ENCODE measurements at regions not wholly inside any gene's neighbourhood (a gene's known extent, or its start where the extent isn't known, plus 50 kb on each side); places are given as distances from the start of the nearest gene placed in this dataset.
"Not testable (repeated sequence)": the region's sequence is repeated elsewhere in the genome, so short reads cannot be mapped to it uniquely, and the experiment has no call there.

DNA sequence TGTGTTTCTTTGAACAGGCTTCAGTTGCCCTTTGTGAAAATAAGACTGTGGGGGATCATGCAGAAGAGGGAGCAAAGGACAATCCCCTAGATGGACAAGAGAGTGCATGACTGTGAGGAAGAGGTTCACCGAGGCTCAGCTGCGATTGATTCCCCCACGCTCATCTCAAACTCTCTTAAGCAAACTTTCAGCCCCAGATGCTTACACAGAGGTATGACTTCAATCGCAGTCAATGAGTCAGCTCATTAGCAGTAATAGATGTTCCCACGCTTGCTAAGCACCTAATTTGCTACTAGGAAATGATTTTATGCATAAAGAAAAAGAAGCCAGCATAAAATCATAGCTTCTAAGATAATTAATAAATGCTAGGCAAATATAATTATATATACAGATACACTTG lies 2256.1 kb upstream of the AGA start:
- no peak overlapping the region for H2BK5ac ChIP-seq (ENCODE audit: low read depth, low read length, poor library complexity)
- H2AK5ac ChIP-seq (ENCODE audit: low read length), result no peak overlapping the region
- DNase-seq, result no peak
- H3K9me3 ChIP-seq (ENCODE audit: insufficient read depth, low read depth, low read length), result no peaks in the 10 kb centered on the region
- H3K79me2 ChIP-seq (ENCODE audit: control insufficient read depth, insufficient read depth, low read length, poor library complexity), result no peaks in the 10 kb centered on the region
- no peaks in the 10 kb centered on the region for H3K36me3 ChIP-seq (ENCODE audit: control insufficient read depth in 1 of 2, insufficient read depth in 2 of 2, low read length in 2 of 2)
- no peak overlapping the region for H2AFZ ChIP-seq (ENCODE audit: insufficient read depth, low read length, poor library complexity)
- H2BK12ac ChIP-seq (ENCODE audit: low read length), result no peak overlapping the region
- no peak overlapping the region for H3K4me3 ChIP-seq (ENCODE audit: low read depth, low read length)
- H3K4me1 ChIP-seq (ENCODE audit: control insufficient read depth in 1 of 2, insufficient read depth in 2 of 2, low read length in 2 of 2), result no peaks in the 10 kb centered on the region
- WGBS (ENCODE audit: extremely low coverage, insufficient coverage, insufficient read length), result no CpG with 5 or more reads among the region's 5 CpGs
- no peak overlapping the region for H3K9ac ChIP-seq (ENCODE audit: low read length)
- no peak overlapping the region for H4K8ac ChIP-seq (ENCODE audit: low read depth, low read length)
- no peak overlapping the region for H2BK120ac ChIP-seq (ENCODE audit: insufficient read depth, low read length, poor library complexity)
- no peak overlapping the region for H3K23ac ChIP-seq (ENCODE audit: low read length)
- H3K4me2 ChIP-seq (ENCODE audit: low read length), result no peak overlapping the region
- H4K91ac ChIP-seq (ENCODE audit: low read depth, low read length), result no peak overlapping the region
- no peaks in the 10 kb centered on the region for H3K27me3 ChIP-seq (ENCODE audit: insufficient read depth, low read length)
- H3K18ac ChIP-seq (ENCODE audit: low read length), result no peak overlapping the region
- no peak overlapping the region for H3K27ac ChIP-seq (ENCODE audit: low read depth, low read length)
- H3K14ac ChIP-seq (ENCODE audit: low read length), result no peak overlapping the region
- H4K12ac ChIP-seq (ENCODE audit: low read depth, low read length), result no peak overlapping the region
- no peak overlapping the region for H3K4ac ChIP-seq (ENCODE audit: low read depth, low read length)
- no peaks in the 10 kb centered on the region for H3K79me1 ChIP-seq (ENCODE audit: low read length)

DNA sequence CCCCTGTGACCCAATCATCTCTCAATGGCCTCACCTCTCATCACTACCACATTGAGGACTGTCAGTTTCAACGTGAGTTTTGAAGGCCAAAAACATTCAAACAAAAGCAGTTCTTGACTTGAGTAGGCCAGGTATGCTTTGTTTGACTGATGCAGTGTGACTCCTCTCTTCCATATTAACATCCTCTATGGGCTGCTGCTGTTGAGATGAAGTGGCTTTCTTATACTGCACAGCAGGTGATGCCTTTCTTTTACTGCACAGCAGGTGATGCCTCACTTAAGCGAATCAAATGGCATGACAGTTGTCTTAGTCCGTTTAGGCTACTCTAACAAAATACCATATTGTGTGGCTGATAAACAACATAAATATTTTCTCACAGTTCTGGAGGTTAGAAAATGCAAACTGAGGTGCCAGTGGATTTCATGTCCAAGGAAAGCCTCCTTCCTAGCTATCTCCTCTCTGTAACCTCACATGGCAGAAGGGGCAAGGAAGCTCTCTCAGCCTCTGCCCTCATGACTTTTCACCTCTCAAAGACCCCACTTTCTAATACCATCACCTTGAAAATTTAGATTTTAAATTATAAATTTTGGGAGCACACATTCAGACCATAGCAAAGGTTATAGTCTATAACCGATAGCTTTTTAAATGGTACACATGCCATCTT lies 2267.9 kb upstream of the AGA start:
- no peaks in the 10 kb centered on the region for H3K79me1 ChIP-seq (ENCODE audit: low read length)
- no peaks in the 10 kb centered on the region for H3K36me3 ChIP-seq (ENCODE audit: control insufficient read depth in 1 of 2, insufficient read depth in 2 of 2, low read length in 2 of 2)
- no peak overlapping the region for H4K91ac ChIP-seq (ENCODE audit: low read depth, low read length)
- no peak overlapping the region for H3K4me3 ChIP-seq (ENCODE audit: low read depth, low read length)
- no peak overlapping the region for H3K4ac ChIP-seq (ENCODE audit: low read depth, low read length)
- H3K14ac ChIP-seq (ENCODE audit: low read length), result no peak overlapping the region
- WGBS (ENCODE audit: extremely low coverage, insufficient coverage, insufficient read length), result no CpG with 5 or more reads among the region's 4 CpGs
- H4K8ac ChIP-seq (ENCODE audit: low read depth, low read length), result no peak overlapping the region
- H3K4me1 ChIP-seq (ENCODE audit: control insufficient read depth in 1 of 2, insufficient read depth in 2 of 2, low read length in 2 of 2), result no peaks in the 10 kb centered on the region
- H2BK120ac ChIP-seq (ENCODE audit: insufficient read depth, low read length, poor library complexity), result no peak overlapping the region
- H3K18ac ChIP-seq (ENCODE audit: low read length), result no peak overlapping the region
- no peak overlapping the region for H4K12ac ChIP-seq (ENCODE audit: low read depth, low read length)
- H2BK5ac ChIP-seq (ENCODE audit: low read depth, low read length, poor library complexity), result no peak overlapping the region
- H2BK12ac ChIP-seq (ENCODE audit: low read length), result no peak overlapping the region
- no peaks in the 10 kb centered on the region for H3K79me2 ChIP-seq (ENCODE audit: control insufficient read depth, insufficient read depth, low read length, poor library complexity)
- H3K27ac ChIP-seq (ENCODE audit: low read depth, low read length), result no peak overlapping the region
- no peaks in the 10 kb centered on the region for H3K27me3 ChIP-seq (ENCODE audit: insufficient read depth, low read length)
- H3K9ac ChIP-seq (ENCODE audit: low read length), result no peak overlapping the region
- H2AFZ ChIP-seq (ENCODE audit: insufficient read depth, low read length, poor library complexity), result no peak overlapping the region
- no peak overlapping the region for H3K4me2 ChIP-seq (ENCODE audit: low read length)
- DNase-seq, result no peak
- H3K9me3 ChIP-seq (ENCODE audit: insufficient read depth, low read depth, low read length), result no peaks in the 10 kb centered on the region
- H2AK5ac ChIP-seq (ENCODE audit: low read length), result no peak overlapping the region
- no peak overlapping the region for H3K23ac ChIP-seq (ENCODE audit: low read length)

DNA sequence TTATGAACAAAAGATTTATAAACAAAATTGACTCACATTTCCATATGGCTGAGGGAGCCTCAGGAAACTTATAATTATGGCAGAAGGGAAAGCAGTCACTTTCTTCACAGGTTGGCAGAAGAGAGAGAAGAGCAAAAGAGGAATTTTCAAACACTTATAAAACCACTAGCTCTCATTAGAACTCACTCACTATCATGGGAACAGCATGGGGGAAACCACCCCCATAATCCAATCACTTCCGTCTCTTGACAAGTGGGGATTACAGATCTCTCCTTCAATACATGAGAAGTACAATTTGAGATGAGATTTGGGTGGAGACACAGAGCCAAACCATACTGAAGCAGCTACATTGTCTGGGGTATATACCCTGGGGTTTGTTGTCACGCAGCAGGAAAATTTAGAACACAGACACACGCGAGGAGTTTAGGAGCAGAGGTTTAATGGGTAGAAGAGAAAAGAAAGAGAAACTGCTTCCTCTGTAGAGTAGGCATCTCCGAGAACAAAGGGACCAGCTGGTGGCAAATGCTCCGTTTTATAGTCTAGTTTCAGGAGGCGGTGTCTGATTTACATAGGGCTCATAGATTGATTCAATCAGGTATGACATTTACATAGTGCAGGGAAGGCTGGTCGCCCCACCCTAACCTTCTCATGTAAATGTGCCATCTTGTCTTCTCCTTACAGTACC lies 2277.7 kb upstream of the AGA start:
- no peak overlapping the region for H4K91ac ChIP-seq (ENCODE audit: low read depth, low read length)
- no peak overlapping the region for H2BK5ac ChIP-seq (ENCODE audit: low read depth, low read length, poor library complexity)
- H3K14ac ChIP-seq (ENCODE audit: low read length), result no peak overlapping the region
- H3K9me3 ChIP-seq (ENCODE audit: insufficient read depth, low read depth, low read length), result peaks cover 3% of the 10 kb centered on the region
- H3K27ac ChIP-seq (ENCODE audit: low read depth, low read length), result no peak overlapping the region
- no peak overlapping the region for H2BK120ac ChIP-seq (ENCODE audit: insufficient read depth, low read length, poor library complexity)
- no CpG with 5 or more reads among the region's 8 CpGs for WGBS (ENCODE audit: extremely low coverage, insufficient coverage, insufficient read length)
- no peaks in the 10 kb centered on the region for H3K79me2 ChIP-seq (ENCODE audit: control insufficient read depth, insufficient read depth, low read length, poor library complexity)
- no peak overlapping the region for H3K9ac ChIP-seq (ENCODE audit: low read length)
- H3K27me3 ChIP-seq (ENCODE audit: insufficient read depth, low read length), result no peaks in the 10 kb centered on the region
- no peak overlapping the region for H3K4me3 ChIP-seq (ENCODE audit: low read depth, low read length)
- no peak overlapping the region for H2BK12ac ChIP-seq (ENCODE audit: low read length)
- H3K18ac ChIP-seq (ENCODE audit: low read length), result no peak overlapping the region
- H3K23ac ChIP-seq (ENCODE audit: low read length), result no peak overlapping the region
- H3K4me2 ChIP-seq (ENCODE audit: low read length), result no peak overlapping the region
- H4K8ac ChIP-seq (ENCODE audit: low read depth, low read length), result no peak overlapping the region
- no peak overlapping the region for H4K12ac ChIP-seq (ENCODE audit: low read depth, low read length)
- H3K36me3 ChIP-seq (ENCODE audit: control insufficient read depth in 1 of 2, insufficient read depth in 2 of 2, low read length in 2 of 2), result no peaks in the 10 kb centered on the region
- H2AK5ac ChIP-seq (ENCODE audit: low read length), result no peak overlapping the region
- no peak overlapping the region for H2AFZ ChIP-seq (ENCODE audit: insufficient read depth, low read length, poor library complexity)
- no peak for DNase-seq
- H3K4me1 ChIP-seq (ENCODE audit: control insufficient read depth in 1 of 2, insufficient read depth in 2 of 2, low read length in 2 of 2), result no peaks in the 10 kb centered on the region
- no peak overlapping the region for H3K4ac ChIP-seq (ENCODE audit: low read depth, low read length)
- H3K79me1 ChIP-seq (ENCODE audit: low read length), result no peaks in the 10 kb centered on the region

DNA sequence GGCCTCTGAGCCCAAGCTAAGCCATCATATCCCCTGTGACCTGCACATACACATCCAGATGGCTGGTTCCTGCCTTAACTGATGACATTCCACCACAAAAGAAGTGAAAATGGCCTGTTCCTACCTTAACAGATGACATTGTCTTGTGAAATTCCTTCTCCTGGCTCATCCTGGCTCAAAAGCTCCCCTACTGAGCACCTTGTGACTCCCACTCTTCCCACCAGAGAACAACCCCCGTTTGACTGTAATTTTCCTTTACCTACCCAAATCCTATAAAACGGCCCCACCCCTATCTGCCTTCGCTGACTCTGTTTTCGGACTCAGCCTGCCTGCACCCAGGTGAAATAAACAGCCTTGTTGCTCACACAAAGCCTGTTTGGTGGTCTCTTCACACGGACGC lies 2284.3 kb upstream of the AGA start:
- not testable (repeated sequence) for H3K27me3 ChIP-seq (ENCODE audit: insufficient read depth, low read length); H3K23ac ChIP-seq (ENCODE audit: low read length); H2AFZ ChIP-seq (ENCODE audit: insufficient read depth, low read length, poor library complexity); H4K12ac ChIP-seq (ENCODE audit: low read depth, low read length); H2AK5ac ChIP-seq (ENCODE audit: low read length); H3K79me2 ChIP-seq (ENCODE audit: control insufficient read depth, insufficient read depth, low read length, poor library complexity); H3K4me3 ChIP-seq (ENCODE audit: low read depth, low read length); H3K14ac ChIP-seq (ENCODE audit: low read length); H3K4ac ChIP-seq (ENCODE audit: low read depth, low read length); H2BK120ac ChIP-seq (ENCODE audit: insufficient read depth, low read length, poor library complexity); H3K9me3 ChIP-seq (ENCODE audit: insufficient read depth, low read depth, low read length); H4K91ac ChIP-seq (ENCODE audit: low read depth, low read length); H3K18ac ChIP-seq (ENCODE audit: low read length); H3K4me1 ChIP-seq (ENCODE audit: control insufficient read depth in 1 of 2, insufficient read depth in 2 of 2, low read length in 2 of 2); H4K8ac ChIP-seq (ENCODE audit: low read depth, low read length); H3K36me3 ChIP-seq (ENCODE audit: control insufficient read depth in 1 of 2, insufficient read depth in 2 of 2, low read length in 2 of 2); DNase-seq; H2BK12ac ChIP-seq (ENCODE audit: low read length); H2BK5ac ChIP-seq (ENCODE audit: low read depth, low read length, poor library complexity); H3K9ac ChIP-seq (ENCODE audit: low read length); H3K27ac ChIP-seq (ENCODE audit: low read depth, low read length); H3K4me2 ChIP-seq (ENCODE audit: low read length); H3K79me1 ChIP-seq (ENCODE audit: low read length)
- no CpG with 5 or more reads among the region's 6 CpGs for WGBS (ENCODE audit: extremely low coverage, insufficient coverage, insufficient read length)
